GM19035 (cell line): ENCODE measurements at regions not wholly inside any gene's neighbourhood (a gene's known extent, or its start where the extent isn't known, plus 50 kb on each side); places are given as distances from the start of the nearest gene placed in this dataset.
"Not testable (repeated sequence)": the region's sequence is repeated elsewhere in the genome, so short reads cannot be mapped to it uniquely, and the experiment has no call there.

Experiments
- ATAC-seq: cut with Tn5 transposase; IDR thresholded peaks from one replicate; pipeline ENCODE4 v1.9.1; 2021; ENCODE audit not compliant: unreplicated experiment

DNA sequence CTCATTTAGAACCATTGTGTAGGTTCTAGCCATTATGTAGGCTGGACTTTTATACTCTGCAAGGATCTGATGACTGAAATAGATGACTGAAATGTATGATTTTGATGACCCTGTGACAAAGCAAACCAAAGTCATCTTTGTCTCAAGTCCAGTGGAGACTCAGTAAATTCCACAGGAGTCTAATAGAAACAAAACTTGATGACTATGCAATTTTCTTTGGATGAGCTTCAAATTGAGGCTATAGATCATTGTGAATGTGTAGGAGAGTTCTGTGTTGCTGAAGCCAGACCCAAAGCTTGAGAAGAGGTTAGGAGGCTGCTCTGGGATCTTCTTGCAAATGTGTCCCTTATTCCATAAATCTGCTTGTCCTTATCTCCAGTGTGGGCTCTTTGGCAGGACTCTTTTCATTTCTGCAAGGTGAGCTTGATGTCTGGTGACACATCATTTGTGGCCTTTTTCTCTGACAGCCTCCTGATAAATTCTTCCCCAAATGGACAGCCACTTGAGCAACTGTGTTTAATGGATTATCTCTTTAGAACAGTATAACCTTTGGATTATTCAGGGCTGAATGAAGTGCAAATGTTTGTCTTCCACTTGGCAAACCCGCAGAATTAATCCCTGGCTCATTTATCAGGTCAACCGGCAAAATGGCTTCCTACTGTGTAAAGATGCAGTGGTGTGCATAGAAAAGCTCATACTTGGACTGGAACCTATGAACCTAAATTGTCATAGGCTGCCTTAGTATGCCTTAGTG is 235.1 kb upstream of the ANKH start:
- ATAC-seq = no peak

DNA sequence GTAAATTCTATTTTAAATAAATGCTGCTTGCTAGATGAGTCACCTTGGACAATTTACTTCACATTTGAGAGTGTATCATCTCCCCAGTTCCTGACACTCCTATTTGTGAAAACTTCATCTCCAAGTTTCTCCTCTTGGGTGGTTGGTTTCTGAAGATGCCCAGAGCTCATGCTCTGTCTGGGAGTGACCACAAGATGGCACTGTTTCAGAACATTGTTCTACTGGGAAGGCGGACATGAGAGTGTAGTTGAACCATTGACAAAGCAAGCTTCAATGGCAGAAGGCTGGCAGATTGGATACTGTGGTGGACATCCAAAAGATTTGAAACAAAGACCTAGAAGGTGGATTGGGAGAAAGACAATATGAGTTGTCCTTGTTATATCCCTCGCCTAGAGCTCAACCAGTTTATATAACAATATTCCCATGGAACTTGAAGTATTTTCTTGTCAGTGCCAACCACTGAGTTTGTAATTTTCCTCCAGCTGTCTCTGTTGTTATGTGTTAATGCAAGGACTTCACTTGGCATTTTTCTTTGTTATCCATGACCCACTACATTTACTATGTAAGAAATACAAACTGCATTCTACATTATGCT is 234.3 kb upstream of the ANKH start:
- ATAC-seq = peak; percentile 92

DNA sequence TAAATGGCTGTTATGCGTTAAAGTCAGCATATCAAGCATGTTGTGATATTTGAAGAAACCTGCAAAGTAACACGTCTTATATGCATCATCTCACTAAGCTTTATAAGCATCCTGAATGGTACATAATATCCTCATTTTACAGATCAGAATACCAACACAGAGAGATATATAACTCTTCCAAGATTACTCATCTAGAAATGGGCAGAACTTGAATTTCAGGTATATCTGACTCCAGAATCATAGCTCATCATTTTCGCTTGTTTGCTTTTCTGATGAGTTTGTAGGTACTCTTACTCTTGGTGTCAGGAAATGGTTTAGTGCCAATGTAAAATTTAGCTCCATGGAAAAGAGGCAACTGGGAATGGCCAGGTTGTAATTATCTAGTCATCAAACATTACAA is 232.3 kb upstream of the ANKH start:
- ATAC-seq = no peak

DNA sequence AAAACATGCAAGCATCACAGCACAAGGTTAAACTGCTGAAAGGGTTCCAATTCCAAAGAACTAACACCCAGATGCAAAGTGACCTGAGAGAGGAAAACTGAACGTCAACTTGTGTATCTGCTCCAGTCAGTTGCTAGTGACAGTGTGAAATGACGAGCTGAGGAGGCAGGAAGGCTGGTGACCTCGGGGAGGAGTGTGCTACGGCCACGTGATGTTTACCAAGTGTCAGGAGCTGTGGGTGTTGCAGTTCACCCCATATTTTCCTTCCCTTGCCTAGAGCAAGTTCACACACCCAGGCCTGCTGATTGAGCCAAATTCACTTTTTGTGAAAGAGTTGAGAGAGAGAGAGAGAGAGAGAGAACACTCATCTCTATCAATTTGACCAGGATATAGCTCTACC is 231.6 kb upstream of the ANKH start:
- ATAC-seq = no peak

DNA sequence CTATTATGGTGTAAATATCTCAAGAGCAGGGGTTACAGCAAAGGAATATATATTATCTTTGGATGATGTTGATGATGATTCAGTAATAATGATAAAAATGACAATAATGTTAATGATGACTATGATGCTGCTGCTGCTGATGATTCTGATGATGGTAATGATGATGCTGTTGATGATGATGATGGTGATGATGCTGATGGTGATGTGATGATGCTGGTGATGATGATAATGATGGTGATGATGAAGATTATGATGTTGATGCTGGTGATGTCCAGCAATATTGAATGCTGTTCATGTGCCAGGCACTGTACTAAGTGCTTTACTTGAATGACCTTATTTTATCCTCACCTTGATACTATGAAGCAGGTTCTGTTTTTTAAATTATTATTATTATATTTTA is 226.0 kb upstream of the ANKH start:
- ATAC-seq = no peak

DNA sequence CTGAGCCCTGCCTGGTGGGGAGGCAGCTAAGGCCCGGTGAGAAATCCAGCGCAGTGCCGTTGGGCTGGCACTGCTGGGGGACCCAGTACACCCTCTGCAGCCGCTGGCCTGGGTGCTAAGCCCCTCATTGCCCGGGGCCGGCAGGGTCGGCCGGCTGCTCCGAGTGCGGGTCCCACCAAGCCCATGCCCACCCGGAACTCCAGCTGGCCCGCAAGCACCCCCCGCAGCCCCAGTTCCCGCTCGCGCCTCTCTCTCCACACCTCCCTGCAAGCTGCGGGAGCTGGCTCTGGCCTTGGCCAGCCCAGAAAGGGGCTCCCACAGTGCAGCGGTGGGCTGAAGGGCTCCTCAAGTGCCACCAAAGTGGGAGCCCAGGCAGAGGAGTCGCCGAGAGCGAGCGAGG is 225.1 kb upstream of the ANKH start:
- not testable (repeated sequence) for ATAC-seq

DNA sequence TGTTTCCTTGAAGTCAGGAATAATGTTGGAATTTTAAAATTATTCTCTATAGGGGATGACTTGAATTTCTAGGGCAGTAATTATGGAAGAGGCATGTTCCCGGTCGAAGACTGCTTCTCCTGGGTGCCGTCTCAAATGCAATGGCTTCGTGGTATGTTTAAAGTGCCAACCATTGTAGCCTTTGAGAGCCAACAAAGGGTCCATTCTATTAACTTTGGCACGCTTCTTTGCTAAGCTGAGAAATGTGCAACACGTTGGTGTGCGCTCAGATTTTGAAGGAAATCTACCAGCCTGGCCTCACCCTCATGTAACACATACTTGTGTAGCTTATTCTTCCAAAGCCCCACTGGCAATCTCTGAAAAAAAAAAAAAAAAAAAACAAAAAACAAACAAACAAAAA is 221.2 kb upstream of the ANKH start:
- ATAC-seq = no peak

DNA sequence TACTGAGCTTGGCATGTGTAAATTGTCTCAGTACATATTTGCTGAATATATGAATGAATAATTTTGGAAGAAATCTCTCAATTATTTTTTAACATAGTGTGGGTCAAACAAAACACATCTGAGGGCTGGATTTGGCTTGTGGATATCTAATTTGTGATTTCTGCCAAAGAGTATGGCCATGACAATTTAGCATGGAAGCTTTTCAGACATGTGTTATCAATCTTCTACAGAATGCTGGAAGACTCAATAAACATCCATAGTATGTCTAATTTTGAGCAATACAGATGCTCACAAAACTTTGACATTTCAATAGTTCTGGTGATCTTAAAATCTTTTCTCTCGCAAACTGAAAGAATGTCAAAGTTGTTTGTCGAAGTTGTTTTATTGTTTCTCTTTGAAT is 214.1 kb upstream of the ANKH start:
- no peak for ATAC-seq

DNA sequence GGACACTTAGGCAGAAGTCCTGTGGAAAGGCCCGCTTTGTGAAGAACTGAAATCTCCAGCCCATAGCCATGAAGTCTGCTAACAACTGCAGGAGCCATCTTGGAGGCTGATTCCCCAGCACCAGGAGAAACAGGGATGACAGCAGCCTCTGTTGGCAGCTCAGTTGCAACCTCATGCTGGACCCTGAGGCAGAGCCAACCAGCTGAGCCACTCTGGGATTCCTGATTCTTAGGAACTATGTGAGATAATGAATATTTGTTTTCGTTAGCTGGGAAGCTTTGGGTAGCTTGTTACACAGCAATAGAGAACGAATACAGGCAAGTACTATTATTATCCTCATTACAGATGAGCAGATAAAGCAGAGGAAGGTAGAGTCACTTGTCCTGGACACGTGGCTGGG is 210.5 kb upstream of the ANKH start:
- ATAC-seq = no peak

DNA sequence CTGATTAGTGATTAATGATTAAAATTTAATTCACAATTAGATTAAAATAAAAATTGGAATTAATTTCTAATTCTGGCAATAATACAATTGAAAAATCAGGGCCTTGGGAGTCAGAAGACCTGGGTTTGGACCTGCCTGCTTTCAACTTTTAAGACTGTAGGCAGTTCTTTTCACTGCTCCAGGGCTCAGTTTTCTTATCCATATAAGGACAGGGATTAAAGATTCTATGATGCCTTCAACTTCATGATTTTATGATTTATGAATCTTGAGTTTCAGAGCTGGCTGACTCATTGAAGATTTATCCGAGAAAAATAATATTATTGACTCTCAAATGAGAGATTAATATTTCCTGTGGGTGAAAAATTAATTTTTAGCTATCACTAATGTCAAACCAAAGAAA is 208.6 kb upstream of the ANKH start:
- ATAC-seq = no peak

DNA sequence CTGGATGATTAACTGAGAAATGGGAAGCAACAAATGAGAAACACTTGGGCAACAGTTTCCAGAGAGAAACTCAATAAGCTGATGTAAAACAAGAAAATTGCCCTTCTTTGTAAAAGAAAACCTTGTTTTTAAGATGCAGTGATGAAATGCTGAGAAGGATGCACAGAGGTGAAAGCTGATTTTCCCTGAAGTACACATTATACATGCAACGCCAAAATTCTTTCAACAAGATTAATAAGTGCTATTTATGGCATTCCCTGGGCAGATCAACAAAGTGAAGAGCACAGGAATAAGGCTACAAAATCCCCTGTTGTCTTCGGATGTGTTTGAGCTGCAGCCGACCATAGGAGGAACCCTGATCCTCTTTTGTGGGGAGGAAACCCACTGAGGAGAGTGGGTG is 208.0 kb upstream of the ANKH start:
- ATAC-seq = no peak

DNA sequence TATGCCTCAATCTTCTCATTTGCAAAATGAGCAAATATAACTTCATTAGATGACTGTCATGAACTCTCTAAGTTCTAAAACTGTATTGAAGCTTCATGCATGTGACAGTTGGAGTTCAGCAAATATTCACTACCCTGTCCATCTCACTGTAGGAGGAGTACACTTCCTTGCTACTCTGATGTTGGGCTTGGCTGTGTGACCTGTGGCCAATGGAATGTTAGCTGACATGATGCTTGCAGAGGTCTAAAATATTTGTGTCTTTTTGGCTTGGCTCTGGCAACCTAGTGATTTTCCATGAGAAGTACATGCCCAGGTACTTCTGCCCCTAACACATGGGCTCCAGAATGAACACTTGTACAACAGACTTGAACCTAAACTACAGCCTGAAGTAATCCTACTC is 203.1 kb upstream of the ANKH start:
- ATAC-seq = no peak

DNA sequence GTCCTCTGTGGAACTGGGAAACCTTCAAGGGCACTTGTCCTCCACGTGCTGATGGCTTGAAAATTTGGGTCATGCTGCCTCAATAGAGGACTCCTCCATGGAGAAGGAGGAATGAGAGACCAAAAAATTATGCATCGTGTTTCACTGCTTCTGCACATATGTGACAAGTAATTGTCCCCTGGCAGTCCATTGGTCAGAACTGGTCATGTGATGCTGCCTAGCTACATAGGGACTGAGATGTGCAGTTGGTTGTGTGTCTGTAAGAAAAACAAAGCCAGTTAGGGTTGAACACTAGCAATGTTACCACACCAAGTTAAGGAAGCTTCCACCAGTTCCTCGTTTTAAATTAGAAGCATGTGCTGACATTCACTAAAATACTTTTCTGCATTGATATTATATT is 201.9 kb upstream of the ANKH start:
- no peak for ATAC-seq

DNA sequence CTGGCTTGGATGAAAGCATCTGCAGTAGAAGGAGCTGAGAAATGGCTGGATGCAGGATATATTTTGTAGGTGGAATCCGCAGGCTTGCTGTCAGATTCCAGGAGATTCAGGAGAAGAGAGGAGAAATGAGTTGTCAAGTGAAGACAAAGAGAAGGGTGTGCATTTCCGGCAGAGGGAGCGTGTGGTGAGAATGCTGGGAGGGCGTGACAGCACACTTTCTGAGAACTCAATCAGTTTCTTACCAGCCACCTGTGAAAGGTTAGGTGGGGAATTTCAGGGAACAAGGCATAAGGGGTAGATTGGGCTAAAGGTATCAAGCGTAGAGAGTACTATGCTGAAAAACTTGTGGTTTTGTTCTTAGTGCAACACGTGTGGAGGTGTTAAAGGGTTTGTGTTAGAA is 199.3 kb upstream of the ANKH start:
- ATAC-seq = no peak

DNA sequence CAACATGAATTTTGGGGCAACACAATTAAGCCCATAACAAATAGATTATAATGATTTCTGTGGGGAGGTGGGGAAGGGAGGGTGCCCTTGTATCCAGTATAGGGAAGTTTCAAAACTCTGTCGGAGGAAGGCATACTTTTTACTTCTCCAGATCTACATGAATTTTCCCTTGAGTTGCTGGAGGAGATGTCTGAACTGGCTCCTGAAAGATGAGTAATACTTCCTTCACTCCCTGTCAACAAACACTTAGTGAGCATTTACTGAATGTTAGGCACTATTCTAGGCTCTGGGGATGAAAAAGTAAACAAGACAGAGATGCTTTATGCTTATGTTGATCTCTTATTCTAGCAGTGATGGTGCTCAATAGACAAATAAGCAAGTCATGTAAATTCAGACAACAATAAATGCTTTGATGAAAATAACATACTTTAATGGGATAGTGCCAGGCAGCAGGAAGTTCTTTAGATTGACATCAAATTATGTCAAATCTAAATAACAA is 197.9 kb upstream of the ANKH start:
- no peak for ATAC-seq

DNA sequence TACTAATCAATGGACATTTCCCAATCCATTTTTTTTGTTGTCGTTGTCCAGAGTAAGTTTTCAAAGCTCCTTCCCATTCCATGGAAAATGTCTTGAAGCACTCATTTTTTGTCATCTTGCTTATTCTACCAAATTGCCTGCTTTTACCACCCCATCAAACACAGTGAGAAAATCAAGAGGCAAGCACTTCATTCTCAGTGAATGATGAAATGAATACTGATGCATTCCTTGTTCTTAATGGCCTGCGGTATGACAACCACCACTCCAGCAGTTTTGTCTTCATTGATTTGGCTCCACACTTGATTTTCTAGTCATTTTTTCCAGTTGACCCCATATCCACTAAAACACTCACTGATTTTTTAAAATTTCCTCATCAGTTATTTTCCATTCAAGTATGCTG is 193.5 kb upstream of the ANKH start:
- no peak for ATAC-seq

DNA sequence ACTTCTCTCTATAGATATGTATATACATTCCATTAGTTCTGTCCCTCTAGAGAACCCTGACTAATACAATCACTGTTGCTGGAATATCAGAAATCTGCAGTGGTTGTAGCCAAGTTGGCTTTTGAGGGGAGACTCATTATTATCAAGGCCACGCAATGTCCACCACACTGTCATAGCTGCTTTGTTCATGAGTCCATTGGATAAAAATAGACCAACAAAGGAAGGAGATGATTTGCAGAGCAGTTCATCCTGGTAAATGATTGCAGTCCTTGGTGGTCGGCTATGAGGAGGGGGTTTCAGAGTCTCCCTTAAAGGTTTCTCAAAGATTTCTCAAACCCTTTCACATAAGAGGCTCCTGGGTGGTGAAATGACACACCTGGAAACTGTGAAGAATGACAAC is 192.8 kb upstream of the ANKH start:
- ATAC-seq = no peak

DNA sequence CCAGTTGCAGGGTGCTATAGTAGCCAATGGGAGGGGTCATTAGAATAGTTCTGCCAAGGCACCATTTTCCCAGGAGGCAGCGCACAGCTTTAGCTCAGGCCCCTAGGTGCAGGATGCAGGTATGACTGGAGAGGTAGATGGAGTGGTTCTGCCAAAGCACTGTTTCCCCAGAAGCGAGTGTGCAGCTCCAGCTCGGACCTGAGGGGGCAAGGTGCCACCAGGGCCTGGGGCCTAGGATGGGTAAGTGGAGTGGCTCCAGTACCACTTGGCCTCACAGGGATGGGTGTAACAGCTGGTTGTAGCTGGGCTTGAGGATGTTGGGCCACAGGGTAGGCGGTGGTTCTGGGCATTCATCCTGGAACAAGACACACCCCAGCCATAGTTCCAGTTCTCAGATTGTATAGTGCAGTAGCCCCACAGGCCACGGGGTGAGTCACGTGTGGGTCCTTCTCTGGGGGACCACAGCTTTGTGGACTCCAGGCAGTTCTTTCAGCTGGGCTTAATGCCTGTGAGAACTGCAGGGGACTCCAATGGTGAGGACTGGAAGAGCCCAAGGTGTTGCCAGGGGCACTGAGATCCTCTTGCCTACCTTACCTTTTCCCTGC is 185.5 kb upstream of the ANKH start:
- ATAC-seq = no peak

DNA sequence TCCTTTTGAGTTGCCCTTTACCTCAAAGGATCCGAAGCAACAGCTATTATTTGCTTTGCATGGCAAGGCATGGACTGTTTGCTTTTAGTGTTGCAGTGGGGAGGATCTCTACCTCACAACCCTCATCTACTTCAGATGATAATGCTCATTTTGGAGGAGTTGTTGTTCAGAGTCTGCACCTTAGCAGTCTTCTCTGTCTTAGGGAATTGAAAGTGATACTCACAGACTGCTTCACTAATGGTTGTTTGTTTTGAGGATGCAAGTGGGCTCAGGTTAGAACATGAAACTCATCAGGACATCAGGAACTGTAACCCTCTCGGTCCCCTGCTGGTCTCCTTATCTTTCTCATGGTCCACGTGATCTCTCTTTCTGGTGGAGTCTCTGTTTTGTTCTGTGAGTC is 172.9 kb upstream of the ANKH start:
- no peak for ATAC-seq

DNA sequence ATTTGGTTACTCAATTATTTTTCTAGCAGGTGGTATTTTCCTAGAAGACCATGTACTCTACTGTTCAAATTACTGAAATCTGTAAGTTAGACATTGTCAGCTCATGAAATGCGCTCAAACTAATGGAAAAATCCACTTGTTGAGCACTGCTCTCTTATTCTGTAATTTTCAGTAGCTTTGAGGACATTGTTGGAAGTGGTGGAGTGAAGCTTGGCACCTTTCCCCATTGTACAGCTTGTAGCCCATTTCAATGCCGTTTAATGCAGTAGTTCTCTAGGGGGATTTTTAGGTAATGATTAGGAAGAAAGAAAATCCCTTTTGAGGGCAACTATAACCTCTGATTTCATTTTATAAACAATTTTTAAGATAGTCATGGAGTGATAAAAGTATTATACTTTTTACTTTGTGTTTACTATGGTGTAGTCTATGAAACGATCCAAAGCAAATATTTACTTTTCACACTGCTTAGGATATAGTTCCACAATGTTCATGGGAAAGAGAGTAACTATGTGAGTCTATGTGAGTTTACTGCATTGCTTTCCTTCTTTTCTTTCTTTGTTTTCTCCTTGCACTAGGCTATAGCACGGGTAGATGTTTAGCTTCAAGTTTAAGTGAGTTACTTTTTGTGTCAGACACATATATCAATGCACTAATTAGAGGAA is 165.8 kb upstream of the ANKH start:
- no peak for ATAC-seq

DNA sequence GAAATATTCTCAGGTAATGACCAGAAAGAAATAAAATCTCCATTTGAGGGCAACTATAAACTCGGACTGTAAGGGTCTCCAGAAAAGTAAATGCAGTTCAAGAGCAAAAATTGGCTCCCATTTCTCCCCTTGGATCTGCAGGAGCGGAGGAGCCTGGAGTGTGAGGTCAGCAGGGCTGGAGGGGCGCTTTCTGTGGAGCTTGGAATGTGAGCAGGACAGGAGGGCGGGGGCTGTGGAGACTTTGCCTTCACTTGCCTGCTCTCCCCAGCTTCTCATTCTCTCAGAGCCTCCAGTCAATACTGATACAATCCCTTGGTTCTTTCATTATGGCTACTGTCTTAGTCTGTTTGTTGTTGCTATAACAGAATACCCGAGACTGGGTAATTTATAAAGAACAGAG is 162.8 kb upstream of the ANKH start:
- no peak for ATAC-seq

DNA sequence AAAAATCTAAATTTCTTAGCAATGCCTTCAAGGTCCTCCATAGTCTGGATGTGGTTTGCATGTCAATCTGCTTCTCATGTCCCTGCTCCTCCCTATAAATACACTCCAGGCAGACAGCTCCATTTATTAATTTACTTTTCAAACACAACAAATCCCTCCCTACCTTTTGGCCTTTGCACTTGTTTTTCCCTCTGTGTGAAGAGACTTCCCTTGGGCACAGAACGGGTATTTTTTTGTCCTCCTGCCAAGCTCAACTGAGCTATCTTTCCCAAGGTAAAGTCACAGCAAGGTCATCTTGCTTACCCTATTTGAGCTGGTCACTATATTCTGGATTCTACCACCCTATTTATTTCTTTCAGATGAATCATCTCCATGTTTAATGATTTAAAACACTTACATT is 159.6 kb upstream of the ANKH start:
- no peak for ATAC-seq
